H1 (cell line): ENCODE measurements at regions not wholly inside any gene's neighbourhood (a gene's known extent, or its start where the extent isn't known, plus 50 kb on each side); places are given as distances from the start of the nearest gene placed in this dataset.

ENCODE experiments used
- ASH2L ChIP-seq: fragments of 200-600, 300-600 bp; sonication (generic); IDR thresholded peaks from one replicate; pipeline ENCODE4 v1.7.1; 2017; ENCODE audit warnings: low read length
- BACH1 ChIP-seq: IDR thresholded peaks from 2 replicates; pipeline ENCODE4 v1.6.1; 2012; ENCODE audit warnings: low read length, improper control_type of control experiment
- BRCA1 ChIP-seq: IDR thresholded peaks from 2 replicates; pipeline ENCODE4 v1.6.1; 2012; ENCODE audit warnings: low read depth, low read length, improper control_type of control experiment
- CEBPB ChIP-seq: IDR thresholded peaks from 2 replicates; pipeline ENCODE4 v1.6.1; 2012; ENCODE audit warnings: low read depth, low read length
- CTBP2 ChIP-seq: IDR thresholded peaks from 2 replicates; pipeline ENCODE4 v1.7.0; 2011; ENCODE audit warnings: borderline replicate concordance, mild to moderate bottlenecking, moderate library complexity, mixed read lengths, low read length; ENCODE audit not compliant: insufficient read depth, insufficient read length
- E2F6 ChIP-seq: IDR thresholded peaks from 2 replicates; pipeline ENCODE4 v1.6.1; 2012; ENCODE audit warnings: inconsistent platforms
- EZH2 ChIP-seq: fragments of 200-600 bp; sonication (generic); IDR thresholded peaks from 2 replicates; pipeline ENCODE4 v1.7.1; 2012; ENCODE audit warnings: low read depth, mild to moderate bottlenecking, moderate library complexity, low read length, inconsistent platforms; ENCODE audit not compliant: severe bottlenecking
- FOSL1 ChIP-seq: IDR thresholded peaks from 2 replicates; pipeline ENCODE4 v1.6.1; 2011; ENCODE audit warnings: mild to moderate bottlenecking, low read depth, low read length, moderate library complexity; ENCODE audit not compliant: insufficient read depth
- GABPA ChIP-seq: IDR thresholded peaks from 2 replicates; pipeline ENCODE4 v1.6.1; 2011; ENCODE audit warnings: mild to moderate bottlenecking, low read length, moderate library complexity, borderline replicate concordance; ENCODE audit not compliant: insufficient read depth
- HDAC6 ChIP-seq: IDR thresholded peaks from one replicate; pipeline ENCODE4 v1.7.1; 2012; ENCODE audit warnings: low read depth, mild to moderate bottlenecking, inconsistent platforms, low read length, moderate library complexity
- POLR2AphosphoS5 ChIP-seq: IDR thresholded peaks from 2 replicates; pipeline ENCODE4 v1.6.1; 2011; ENCODE audit warnings: low read depth, low read length
- RBBP5 ChIP-seq: IDR thresholded peaks from 2 replicates; pipeline ENCODE4 v1.7.1; 2012; ENCODE audit warnings: low read depth, mild to moderate bottlenecking, inconsistent platforms, low read length, moderate library complexity, borderline replicate concordance
- RFX5 ChIP-seq: IDR thresholded peaks from 2 replicates; pipeline ENCODE4 v1.6.1; 2011; ENCODE audit warnings: low read depth, low read length, improper control_type of control experiment, borderline replicate concordance
- SP2 ChIP-seq: IDR thresholded peaks from 2 replicates; pipeline ENCODE4 v1.6.1; 2012; ENCODE audit warnings: mild to moderate bottlenecking, low read length, inconsistent platforms
- TEAD4 ChIP-seq: IDR thresholded peaks from 2 replicates; pipeline ENCODE4 v1.6.1; 2012; ENCODE audit warnings: low read depth, low read length, inconsistent platforms, mixed read lengths

- TF ChIP-seq GABPA = no peak
- TF ChIP-seq TEAD4 = no peak
- no peak for TF ChIP-seq POLR2AphosphoS5
- TF ChIP-seq BRCA1 = no peak
- no peak for TF ChIP-seq HDAC6
- TF ChIP-seq RFX5 = no peak
- TF ChIP-seq CTBP2 = no peak
- TF ChIP-seq SP2 = no peak
- no peak for TF ChIP-seq E2F6
- TF ChIP-seq RBBP5 = no peak
- TF ChIP-seq BACH1 = no peak
- TF ChIP-seq ASH2L = no peak
- TF ChIP-seq EZH2 = no peak
- TF ChIP-seq CEBPB = no peak
- no peak for TF ChIP-seq FOSL1
Observed at GRCh38 chrX:150063138-150063518, 124.8 kb upstream of the EOLA2 start (continued).
